Astrocyte of the spinal cord (primary cell): ENCODE measurements at regions not wholly inside any gene's neighbourhood (a gene's known extent, or its start where the extent isn't known, plus 50 kb on each side); places are given as distances from the start of the nearest gene placed in this dataset.

Source experiments
- DNase-seq: peaks from one replicate; pipeline ENCODE4 v3.0.0; 2011; ENCODE audit warnings: low read depth, low spot score
- H3K4me3 ChIP-seq: 2 replicates; pipeline ENCODE4 v1.5.1; 2011; ENCODE audit warnings: low read depth, mild to moderate bottlenecking, low read length, moderate library complexity
- in situ Hi-C: cut with HindIII; loops from 2 replicates; pipeline ENCODE4 v1.10.0; 2017; ENCODE audit warnings: low sequenced_read_pairs
- TF ChIP-seq, protein P1 (sequence below): IDR thresholded peaks from 2 replicates; pipeline ENCODE4 v1.5.1; 2012; ENCODE audit warnings: low read depth, mild to moderate bottlenecking, low read length, inconsistent platforms

DNA sequence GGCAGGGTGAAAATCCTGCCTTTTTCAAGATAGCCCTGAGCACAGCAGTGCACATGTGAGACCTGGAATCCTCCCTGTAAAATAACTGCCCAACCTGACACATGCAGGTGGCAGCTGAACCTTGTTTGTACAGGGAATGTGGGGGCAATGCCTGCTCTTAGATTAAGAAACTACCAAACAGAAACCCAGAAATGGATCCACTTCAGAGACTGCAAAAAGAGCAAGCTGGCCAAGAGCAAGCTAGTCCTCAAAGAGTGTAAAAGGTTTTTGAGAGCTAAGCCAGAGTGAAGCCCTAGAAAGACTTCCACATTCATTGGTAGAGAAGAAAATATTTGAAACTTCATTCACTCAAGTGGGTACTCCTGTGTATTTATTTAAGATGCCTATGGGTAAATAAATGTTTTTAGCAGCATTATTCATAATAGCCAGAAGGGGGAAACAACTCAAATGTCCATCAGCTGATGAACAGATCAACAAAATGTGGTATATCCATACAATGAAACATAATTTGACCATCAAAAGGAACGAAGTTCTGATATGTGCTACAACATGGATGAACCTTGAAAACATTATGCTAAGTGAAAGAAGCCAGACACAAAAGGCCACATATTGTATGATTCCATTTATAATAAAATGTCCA, 96.0 kb upstream of the TSC22D2 start:
- DNase-seq, result no peak
- in situ Hi-C loops, result no loop called here
- TF ChIP-seq, protein P1, sequence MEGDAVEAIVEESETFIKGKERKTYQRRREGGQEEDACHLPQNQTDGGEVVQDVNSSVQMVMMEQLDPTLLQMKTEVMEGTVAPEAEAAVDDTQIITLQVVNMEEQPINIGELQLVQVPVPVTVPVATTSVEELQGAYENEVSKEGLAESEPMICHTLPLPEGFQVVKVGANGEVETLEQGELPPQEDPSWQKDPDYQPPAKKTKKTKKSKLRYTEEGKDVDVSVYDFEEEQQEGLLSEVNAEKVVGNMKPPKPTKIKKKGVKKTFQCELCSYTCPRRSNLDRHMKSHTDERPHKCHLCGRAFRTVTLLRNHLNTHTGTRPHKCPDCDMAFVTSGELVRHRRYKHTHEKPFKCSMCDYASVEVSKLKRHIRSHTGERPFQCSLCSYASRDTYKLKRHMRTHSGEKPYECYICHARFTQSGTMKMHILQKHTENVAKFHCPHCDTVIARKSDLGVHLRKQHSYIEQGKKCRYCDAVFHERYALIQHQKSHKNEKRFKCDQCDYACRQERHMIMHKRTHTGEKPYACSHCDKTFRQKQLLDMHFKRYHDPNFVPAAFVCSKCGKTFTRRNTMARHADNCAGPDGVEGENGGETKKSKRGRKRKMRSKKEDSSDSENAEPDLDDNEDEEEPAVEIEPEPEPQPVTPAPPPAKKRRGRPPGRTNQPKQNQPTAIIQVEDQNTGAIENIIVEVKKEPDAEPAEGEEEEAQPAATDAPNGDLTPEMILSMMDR, result no peak
- no peak overlapping the region for H3K4me3 ChIP-seq

DNA sequence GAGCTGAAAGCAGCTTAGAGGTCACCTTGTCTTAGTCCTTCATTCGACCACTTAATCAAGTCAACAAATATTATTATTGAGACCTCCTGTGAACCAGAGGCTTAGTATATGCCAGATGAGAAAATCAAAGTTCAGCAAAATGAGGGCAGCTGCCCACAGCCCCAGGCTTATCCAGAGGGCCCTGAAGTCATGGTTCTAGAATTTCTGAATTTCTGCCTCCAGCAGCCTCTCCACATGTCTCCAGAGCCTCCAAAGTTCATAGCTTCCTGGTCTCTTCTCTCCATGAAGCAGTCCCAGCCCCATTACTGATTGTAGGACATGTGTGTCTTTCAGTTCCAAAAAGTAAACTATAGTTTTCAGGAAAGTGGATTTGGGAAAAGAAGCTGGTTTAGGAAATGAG, 96.9 kb upstream of the TSC22D2 start:
- TF ChIP-seq, protein P1, result no peak
- in situ Hi-C loops, result no loop called here
- no peak overlapping the region for H3K4me3 ChIP-seq

DNA sequence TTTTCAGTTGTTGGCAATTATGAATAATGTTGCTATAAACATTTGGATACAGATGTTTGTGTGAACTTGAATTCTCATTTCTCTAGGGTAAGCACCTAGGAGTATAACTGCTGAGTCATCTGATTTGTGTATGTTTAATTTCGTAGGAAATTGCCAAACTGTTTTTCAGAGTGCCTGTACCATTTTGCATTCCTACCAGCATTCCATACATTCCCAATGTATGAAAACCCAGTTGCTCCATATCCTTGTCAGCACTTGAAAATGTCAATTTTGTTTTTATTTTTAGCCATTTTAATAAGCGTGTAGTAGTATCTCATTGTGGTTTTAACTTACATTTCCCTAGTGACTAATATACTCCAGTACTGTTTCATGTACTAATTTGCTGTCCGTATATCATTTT, 98.5 kb upstream of the TSC22D2 start:
- TF ChIP-seq, protein P1, result no peak
- in situ Hi-C loops, result no loop called here
- no peak overlapping the region for H3K4me3 ChIP-seq
- peak; percentile 64 for DNase-seq

More for the DNA sequence above, 96.9 kb upstream of the TSC22D2 start:
- DNase-seq, result no peak

DNA sequence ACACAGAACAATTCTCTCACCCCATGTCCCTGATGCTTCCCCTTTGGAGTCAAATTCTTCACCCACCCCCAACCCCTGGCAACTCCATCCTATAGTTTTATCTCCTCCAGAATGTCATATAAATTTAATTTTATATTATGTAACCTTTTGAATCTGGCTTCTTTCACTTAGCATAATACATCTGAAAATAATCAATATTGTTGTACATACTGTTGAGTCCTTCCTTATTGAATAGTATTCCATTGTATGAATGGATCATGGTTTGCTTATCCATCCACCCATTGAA, 98.9 kb upstream of the TSC22D2 start:
- no peak for DNase-seq
- in situ Hi-C loops, result no loop called here
- TF ChIP-seq, protein P1, result no peak
- no peak overlapping the region for H3K4me3 ChIP-seq

DNA sequence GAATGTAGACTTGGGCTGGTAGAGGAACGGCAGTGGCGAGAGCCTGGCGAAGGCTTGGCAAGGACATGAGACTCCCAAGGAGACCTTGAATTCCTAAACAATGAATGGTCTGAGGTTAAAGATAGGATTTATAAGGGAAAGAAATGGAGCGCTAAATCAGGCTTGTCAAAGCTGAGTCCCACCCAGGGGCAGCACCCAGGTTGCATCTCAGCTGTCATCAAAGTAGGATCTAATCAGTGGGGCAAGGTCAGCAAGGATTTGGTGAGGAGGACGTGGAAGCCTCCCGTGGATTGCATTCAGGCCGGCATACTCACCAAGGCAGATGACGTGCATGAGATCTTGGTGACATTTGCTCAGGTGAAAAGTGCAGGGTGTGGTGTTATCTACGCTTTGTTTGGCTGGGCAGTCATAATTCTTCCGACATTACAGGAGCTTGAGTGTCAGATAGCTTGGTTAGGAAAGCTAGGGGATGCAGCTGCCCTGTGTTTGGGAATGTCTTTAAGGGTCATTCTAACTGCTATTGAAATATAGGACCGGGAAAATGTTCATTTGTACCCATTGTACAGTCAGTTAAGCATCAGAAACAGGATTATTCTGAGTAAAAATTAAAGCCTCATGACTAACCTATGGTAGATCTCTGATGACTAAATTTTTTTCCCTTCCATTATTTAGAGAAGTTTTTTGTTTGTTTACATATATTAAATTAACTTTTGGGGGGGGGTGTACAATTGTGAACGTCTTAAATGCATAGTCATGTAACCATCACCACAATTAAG, 99.4 kb upstream of the TSC22D2 start:
- no peak overlapping the region for H3K4me3 ChIP-seq
- TF ChIP-seq, protein P1, result no peak
- in situ Hi-C loops, result no loop called here
- DNase-seq, result no peak

DNA sequence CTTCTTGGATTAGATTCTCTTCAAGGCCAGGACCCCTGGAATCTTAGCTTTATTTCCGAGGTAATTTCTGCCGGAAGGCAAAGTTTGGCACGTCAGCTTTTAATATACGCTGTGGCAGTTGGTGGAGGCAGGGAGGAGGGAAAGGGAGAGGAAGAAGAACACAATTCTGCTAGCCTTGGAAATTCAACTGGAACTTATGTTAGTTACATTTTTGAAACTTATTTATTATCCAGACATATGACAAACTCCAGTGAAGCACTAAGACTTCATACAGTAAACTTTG, 100.1 kb upstream of the TSC22D2 start:
- in situ Hi-C loops, result no loop called here

More for the DNA sequence above, 100.1 kb upstream of the TSC22D2 start:
- no peak for DNase-seq
- TF ChIP-seq, protein P1, result no peak
- H3K4me3 ChIP-seq, result no peak overlapping the region
